ENCODE measurements at regions not wholly inside any gene's neighbourhood (a gene's known extent, or its start where the extent isn't known, plus 50 kb on each side); places are given as distances from the start of the nearest gene placed in this dataset.
"Not testable (repeated sequence)": the region's sequence is repeated elsewhere in the genome, so short reads cannot be mapped to it uniquely, and the experiment has no call there.

- no peak for DNase-seq
Measured at GRCh38 chr9:75803130-75803529, 87.3 kb upstream of the PCSK5 start.

- DNase-seq, result no peak
Measured at GRCh38 chr9:75810063-75810462, 80.4 kb upstream of the PCSK5 start.

GRCh38 chr9:75811692-75812091 lies 78.8 kb upstream of the PCSK5 start:
- DNase-seq, result no peak

- DNase-seq, result peak; percentile 17
Measured at GRCh38 chr9:75812141-75812540, 78.3 kb upstream of the PCSK5 start.

- no peak for DNase-seq
Measured at GRCh38 chr9:75814667-75815066, 75.8 kb upstream of the PCSK5 start.

- not testable (repeated sequence) for DNase-seq
Measured at GRCh38 chr9:75820471-75821115, 69.9 kb upstream of the PCSK5 start.

- DNase-seq, result no peak
Measured at GRCh38 chr9:75823151-75823550, 67.3 kb upstream of the PCSK5 start.

- no peak for DNase-seq
Measured at GRCh38 chr9:75824816-75825568, 65.5 kb upstream of the PCSK5 start.

- peak; percentile 23 for DNase-seq
Measured at GRCh38 chr9:75826314-75826713, 64.2 kb upstream of the PCSK5 start.

- no peak for DNase-seq
Measured at GRCh38 chr9:75830303-75830702, 60.2 kb upstream of the PCSK5 start.

GRCh38 chr9:75833778-75834177 lies 56.7 kb upstream of the PCSK5 start:
- no peak for DNase-seq

- no peak for DNase-seq
Measured at GRCh38 chr9:75834878-75835277, 55.6 kb upstream of the PCSK5 start.
